Central memory CD4-positive, alpha-beta T cell (primary cell): ENCODE measurements at regions not wholly inside any gene's neighbourhood (a gene's known extent, or its start where the extent isn't known, plus 50 kb on each side); places are given as distances from the start of the nearest gene placed in this dataset.
"Not testable (repeated sequence)": the region's sequence is repeated elsewhere in the genome, so short reads cannot be mapped to it uniquely, and the experiment has no call there.

Source experiments
- DNase-seq: peaks from one replicate; pipeline ENCODE4 v3.0.0; 2022

DNA sequence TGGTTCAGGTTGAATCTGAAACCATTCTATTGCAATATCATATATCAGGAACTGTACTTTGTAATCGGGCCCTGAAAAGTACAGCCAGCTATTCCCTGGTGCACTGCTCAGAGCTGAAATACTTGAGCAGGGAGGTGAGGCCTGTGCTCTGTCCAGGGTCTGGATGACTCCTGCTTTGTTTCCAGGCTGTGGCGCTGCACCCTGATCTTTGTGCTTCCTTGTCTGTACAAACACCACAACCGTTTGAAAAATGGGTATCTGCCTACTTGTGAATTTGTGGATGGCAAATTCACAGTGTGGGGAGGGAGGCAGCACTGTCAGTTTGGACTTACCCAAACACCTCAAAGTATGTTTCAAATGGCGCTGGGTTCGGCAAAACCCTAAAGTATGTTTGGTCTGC lies 155.4 kb upstream of the FAR2 start:
- no peak for DNase-seq

- DNase-seq = no peak
Observed at GRCh38 chr12:28994179-28994715, 154.8 kb upstream of the FAR2 start.

- no peak for DNase-seq
Observed at GRCh38 chr12:28996688-28997087, 152.4 kb upstream of the FAR2 start.

- DNase-seq = no peak
Observed at GRCh38 chr12:28998662-28999120, 150.4 kb upstream of the FAR2 start.

DNA sequence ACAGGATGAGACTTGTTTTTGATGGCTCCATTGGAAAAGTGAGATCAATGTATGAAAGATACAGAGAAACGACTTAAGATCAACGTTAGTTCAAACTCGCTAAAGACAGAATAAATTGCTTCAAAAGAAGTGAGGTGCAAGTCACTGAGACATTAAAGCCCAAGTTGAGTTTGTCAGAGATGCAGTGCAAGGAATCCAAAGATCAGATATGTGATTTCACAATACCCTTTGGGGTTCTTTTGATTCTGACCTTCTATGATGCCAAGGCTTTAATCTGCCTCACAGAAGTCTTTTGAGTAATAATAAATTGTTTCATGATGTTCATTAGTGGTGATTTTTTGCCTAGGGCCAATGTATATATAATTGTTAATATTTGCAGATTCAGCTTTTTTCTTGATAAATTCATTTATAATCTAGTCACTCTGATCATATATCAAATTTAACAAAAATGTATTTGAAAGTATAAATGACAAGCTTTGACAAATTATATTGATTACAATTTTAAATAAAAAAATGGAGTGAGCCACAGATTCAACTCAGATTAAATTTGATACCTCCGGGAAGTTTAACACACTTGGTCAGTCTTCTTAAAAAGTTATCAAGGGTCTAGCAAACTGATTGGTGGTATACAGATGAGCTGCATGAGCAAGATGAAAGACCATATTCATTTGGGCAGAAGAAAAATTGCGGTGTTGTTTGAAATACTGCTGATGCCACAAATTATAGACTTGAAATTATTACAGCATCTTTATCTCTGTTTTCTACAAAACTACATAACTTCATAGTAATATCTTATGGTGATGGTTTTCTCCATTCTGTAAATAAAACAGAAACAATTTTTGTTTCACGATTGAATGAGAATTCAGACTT lies 144.8 kb upstream of the FAR2 start:
- DNase-seq = no peak

DNA sequence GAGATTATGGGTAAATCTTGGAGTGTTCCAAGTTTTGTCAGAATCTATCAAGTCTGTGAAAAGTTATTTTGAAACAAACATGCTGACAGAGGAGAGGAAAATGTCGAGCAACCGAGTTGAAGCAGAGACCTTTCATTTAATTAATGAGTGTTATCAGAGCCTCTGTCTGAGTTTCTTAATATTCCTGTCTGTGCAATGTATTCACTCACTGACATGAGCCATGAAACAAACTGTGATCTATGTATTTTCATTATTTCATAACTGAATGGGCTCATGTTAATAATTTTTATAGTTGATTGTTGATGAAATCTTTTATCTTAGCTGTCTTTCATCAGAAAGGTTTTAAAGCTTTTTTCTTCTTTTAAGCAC lies 144.2 kb upstream of the FAR2 start:
- DNase-seq = no peak

- no peak for DNase-seq
Observed at GRCh38 chr12:29008786-29009185, 140.3 kb upstream of the FAR2 start.

GRCh38 chr12:29012673-29013072 lies 136.4 kb upstream of the FAR2 start:
- DNase-seq = no peak

- DNase-seq = not testable (repeated sequence)
Observed at GRCh38 chr12:29017532-29017931, 131.5 kb upstream of the FAR2 start.

DNA sequence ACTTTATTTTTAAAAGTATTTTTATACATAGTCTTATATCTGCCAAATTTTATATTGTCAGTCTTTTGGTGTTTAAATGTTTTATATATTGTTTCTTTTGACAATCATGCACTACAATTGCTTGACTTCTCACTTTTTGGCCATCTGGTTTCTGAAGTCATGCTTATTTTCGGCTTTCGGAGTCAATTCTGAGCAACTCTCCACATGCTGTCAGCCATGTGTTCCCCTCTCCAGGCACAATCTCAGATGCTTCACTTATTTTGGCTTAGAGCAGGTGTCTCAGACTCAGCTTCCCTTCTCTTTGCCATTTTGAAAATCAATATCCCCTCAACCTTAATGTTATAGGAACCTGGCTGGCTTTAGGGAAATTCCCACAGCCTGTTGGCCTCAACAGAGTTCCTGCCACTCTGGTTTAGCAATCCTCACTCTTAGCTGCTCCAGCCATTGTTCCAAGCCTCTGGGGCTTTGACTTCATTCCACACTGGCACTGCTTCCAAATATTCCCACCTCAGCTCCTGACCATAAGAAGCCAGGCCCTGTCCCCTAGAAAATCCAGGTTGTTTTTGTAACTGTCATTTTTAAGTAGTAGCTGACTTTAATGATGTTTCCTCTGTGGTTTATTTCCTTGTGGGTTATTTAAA lies 125.5 kb upstream of the FAR2 start:
- no peak for DNase-seq

DNA sequence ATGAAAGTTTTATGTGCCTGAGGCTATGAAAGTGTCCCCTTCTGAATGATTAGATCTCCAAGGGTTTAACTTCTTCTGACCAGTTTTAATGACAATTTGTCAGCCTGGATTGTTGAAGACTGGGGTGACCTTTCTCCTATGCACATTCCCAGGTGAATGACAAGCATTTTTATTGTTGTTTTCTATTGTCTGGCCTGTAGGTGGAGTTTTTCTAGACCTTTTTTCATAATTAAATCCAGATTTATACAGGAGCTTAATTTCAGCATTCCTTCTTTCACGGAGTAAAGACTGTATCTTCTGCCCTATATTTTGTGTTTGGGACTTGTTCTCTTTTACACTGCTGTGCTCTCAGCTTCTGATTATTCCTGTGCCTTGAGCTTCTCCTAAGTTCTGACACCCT lies 125.0 kb upstream of the FAR2 start:
- no peak for DNase-seq

DNA sequence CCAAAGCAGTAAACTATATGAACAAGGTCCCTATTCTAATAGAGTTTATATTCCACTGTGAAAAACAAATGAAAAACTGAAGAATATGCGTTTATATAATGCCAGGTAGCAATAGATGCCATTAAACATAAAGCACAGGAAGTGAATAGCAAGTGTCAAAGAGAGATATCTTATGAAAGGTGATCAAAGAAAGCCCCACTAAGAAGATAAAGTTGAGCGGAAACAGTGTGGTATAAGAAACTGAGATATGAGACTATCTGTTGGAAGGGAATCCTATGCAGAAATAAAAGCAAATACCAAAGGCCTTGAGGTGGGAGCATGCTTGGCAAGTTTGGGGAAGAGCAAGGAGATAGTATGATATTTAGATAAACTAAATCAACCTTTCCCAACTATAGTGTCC lies 123.1 kb upstream of the FAR2 start:
- no peak for DNase-seq

- DNase-seq = no peak
Observed at GRCh38 chr12:29026419-29026818, 122.7 kb upstream of the FAR2 start.

DNA sequence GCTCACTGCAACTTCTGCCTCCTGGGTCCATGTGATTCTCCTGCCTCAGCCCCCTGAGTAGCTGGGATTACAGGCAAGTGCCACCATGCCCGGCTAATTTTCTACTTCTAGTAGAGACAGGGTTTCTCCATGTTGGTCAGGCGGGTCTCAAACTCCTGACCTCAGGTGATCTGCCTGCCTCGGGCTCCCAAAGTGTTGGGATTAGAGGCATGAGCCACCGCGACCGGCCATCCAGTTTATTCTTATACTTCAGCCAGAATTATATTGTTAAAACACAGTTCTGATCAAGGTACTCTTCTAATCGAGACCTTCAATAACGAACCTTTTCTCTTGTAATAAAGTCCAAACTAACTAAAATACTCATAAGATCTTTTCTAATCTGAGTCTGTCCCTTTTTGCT lies 119.6 kb upstream of the FAR2 start:
- DNase-seq = not testable (repeated sequence)

- DNase-seq = no peak
Observed at GRCh38 chr12:29030006-29030405, 119.1 kb upstream of the FAR2 start.

- no peak for DNase-seq
Observed at GRCh38 chr12:29032446-29032845, 116.6 kb upstream of the FAR2 start.

DNA sequence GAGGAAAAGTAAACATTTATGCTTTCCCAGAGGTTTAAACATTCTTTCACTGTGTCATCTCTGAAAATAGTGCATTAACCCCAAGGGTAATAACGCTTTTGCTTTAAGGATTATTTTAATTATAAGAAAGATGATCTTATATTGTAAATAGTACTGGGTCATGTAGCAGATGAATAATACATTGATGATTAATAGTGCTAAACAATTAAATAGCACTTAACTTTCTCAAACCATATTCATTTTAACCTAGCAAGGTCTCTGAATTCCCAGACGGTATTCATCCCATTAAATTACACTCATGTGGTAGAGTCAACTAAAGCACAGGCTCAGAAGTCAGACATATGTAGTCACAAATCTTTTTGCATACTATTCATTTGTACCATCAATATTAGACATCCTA lies 115.6 kb upstream of the FAR2 start:
- no peak for DNase-seq

- DNase-seq = no peak
Observed at GRCh38 chr12:29035112-29035511, 114.0 kb upstream of the FAR2 start.

GRCh38 chr12:29039013-29039412 lies 110.1 kb upstream of the FAR2 start:
- DNase-seq = no peak

- DNase-seq = no peak
Observed at GRCh38 chr12:29041621-29042020, 107.5 kb upstream of the FAR2 start.

DNA sequence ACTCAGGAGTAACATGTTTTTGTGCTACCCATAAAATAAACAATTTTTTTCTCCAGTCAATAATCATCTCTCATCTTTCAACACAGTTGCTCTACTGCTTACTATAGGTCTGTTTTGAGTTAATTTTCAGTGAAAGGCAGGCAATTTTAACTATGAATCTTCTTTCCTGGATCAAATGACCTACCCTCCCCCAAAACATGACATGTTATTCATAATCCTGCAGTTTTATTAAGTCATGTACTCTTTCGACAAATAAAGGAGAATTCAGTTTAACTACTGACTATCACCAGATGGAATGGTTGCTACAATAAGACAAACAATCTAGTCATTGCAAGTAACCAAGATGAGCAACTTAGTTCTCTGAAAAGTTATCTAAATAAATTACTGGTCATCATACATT lies 106.0 kb upstream of the FAR2 start:
- DNase-seq = no peak

DNA sequence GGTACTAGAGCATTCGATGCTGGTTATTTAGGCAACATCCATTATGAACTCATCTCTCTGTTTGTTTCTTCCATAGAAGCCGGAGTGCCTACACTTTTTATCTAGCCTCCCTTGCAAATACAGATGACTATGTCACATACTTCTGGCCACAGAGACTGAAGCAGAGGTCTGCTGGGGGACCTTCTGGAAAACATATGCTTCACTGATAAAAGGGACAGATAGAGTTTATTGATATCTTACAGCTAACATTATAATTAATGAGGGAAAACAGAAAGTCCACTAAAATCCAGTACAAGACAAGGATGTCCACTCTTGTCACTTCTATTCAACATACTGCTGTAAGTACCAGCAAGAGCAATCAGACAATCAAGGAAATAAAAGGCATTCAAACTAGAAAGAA lies 104.3 kb upstream of the FAR2 start:
- no peak for DNase-seq

DNA sequence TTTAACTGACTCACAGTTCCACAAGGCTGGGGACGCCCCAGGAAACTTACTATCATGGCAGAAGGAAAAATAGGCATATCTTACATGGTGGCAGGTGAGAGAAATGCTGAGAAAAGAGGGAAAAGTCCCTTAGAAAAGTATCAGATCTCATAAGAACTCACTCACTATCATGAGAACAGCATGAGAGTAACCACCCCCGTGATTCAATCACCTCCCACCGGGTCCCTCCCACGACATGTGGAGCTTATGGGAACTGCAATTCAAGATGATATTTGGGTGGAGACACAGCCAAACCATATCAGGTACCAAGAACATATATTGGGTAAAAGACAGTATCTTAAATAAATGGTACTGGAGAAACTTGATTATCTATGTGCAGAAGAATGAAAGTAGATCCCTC lies 100.3 kb upstream of the FAR2 start:
- no peak for DNase-seq

GRCh38 chr12:29050503-29050902 lies 98.6 kb upstream of the FAR2 start:
- DNase-seq = no peak
